ENCODE measurements at regions not wholly inside any gene's neighbourhood (a gene's known extent, or its start where the extent isn't known, plus 50 kb on each side); places are given as distances from the start of the nearest gene placed in this dataset.
"Not testable (repeated sequence)": the region's sequence is repeated elsewhere in the genome, so short reads cannot be mapped to it uniquely, and the experiment has no call there.

GRCh38 chr6:158920311-158920905, 79.6 kb downstream of the RSPH3 start:
- DNase-seq (ENCODE audit: low read depth in 2 of 2) = no peak

GRCh38 chr6:158919865-158920264, 80.1 kb downstream of the RSPH3 start:
- no peak for DNase-seq (ENCODE audit: low read depth in 2 of 2)

GRCh38 chr6:158916617-158917016, 83.4 kb downstream of the RSPH3 start:
- no peak for DNase-seq (ENCODE audit: low read depth in 2 of 2)

GRCh38 chr6:158914923-158915322, 85.1 kb downstream of the RSPH3 start:
- DNase-seq (ENCODE audit: low read depth in 2 of 2) = no peak

- DNase-seq (ENCODE audit: low read depth in 2 of 2) = no peak
Observed at GRCh38 chr6:158913580-158913979, 86.4 kb downstream of the RSPH3 start.

GRCh38 chr6:158912655-158913054, 87.3 kb downstream of the RSPH3 start:
- DNase-seq (ENCODE audit: low read depth in 2 of 2) = no peak

- no peak for DNase-seq (ENCODE audit: low read depth in 2 of 2)
Observed at GRCh38 chr6:158911746-158912480, 88.1 kb downstream of the RSPH3 start.

DNA sequence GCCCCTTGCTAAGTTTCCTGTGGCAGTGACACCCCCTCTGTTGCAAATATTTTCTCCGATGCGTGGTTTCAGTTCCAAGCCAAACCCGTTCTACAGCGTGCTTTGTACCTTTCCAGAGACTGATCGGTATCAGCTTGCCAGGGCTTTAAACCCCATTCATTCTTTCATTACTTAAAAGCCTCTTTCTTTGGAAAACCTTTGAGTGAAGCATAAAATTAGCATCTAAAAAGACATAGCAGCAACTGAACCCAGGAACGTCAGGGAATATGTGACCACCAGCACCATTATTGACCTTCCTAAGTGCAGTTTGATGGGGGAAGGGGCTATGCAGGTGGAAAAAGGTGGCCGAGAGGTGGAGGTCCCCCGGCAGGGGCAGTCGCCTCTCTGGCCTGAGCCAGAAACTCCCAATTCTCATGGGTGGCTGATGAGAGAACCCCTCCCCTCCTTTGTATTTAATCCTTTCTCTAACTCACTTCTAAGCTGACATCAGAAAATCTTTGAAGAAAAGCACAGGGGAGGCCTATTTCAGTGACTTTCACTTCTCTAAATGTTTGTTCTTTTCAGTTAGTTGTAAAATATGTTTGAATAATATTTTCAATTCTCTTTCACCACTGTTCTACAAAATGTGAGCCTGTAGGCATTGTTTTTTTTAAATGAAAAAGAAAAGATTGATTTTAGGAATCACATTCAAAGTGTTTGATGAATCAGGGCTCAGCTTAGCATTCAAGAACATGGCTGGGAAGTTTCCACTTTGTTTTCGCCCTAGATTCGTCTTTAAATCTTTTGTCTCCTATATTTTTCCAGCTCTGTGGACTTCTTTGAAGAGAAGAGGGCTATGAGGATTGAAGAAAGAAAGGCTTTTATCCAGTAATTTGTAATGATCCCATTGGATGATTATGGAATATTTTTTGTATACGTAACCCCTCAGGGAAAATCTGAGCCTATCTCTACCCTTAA, 89.2 kb downstream of the RSPH3 start:
- no peak for DNase-seq (ENCODE audit: low read depth in 2 of 2)

- no peak for DNase-seq (ENCODE audit: low read depth in 2 of 2)
Observed at GRCh38 chr6:158909938-158910337, 90.1 kb downstream of the RSPH3 start.

- DNase-seq (ENCODE audit: low read depth in 2 of 2) = no peak
Observed at GRCh38 chr6:158908606-158909005, 89.4 kb upstream of the EZR start.

DNA sequence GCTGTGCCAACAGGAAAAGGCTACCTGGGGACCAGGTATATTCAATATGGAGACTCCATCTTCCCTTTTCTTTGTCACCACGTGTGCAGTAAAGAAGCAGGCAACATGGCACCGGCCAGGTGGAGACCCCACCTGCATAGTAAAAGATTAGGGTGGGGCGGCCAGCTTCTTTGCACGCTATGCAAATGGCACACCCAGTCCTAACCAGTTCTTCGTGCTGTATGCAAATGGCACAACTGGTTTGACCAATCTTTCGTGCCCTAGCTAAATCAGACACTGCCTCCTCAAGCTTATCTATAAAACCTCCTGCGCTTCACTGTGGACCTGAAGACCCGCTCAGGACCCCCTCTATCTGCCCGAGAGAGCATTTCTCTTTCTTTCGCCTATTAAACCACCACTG, 88.8 kb upstream of the EZR start:
- DNase-seq (ENCODE audit: low read depth in 2 of 2) = no peak

DNA sequence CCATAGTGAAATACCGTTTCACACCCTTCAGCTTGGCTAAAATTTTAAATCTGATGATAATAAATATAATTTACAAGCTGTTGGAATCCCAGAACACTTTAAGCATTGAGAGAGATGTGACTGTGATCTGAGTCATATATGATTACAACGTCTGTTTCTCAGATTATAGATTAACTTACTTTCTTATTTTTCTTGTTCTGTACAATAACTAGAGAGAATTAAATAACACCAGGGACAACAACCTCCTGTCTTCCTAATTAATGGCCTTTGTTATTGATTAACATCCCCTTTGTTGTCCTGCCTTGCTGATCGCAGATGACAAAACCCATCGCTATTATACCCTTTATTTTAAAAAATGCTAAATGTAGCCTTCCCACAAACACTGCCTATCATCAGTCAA, 87.8 kb upstream of the EZR start:
- DNase-seq (ENCODE audit: low read depth in 2 of 2) = no peak

DNA sequence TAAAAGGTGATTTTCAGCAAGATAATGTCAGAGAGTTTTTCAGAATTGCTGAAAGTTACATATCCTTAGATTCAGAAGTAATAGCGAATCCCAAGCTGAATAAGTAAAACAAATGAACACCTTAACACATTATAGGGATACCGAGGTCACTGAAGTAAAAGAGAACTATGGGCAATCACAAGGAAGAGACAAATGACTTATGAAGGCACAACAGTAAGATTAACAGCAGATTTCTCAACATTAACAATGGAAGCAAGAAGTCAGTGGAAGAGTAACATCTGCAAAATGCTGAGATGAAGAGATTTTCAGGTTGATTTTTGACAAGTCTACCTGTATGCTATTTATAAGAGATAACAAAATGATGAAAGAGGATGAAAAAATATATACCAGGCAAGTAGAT, 86.1 kb upstream of the EZR start:
- DNase-seq (ENCODE audit: low read depth in 2 of 2) = no peak

GRCh38 chr6:158903801-158904200, 84.6 kb upstream of the EZR start:
- DNase-seq (ENCODE audit: low read depth in 2 of 2) = no peak

- DNase-seq (ENCODE audit: low read depth in 2 of 2) = no peak
Observed at GRCh38 chr6:158900663-158901312, 81.6 kb upstream of the EZR start.

DNA sequence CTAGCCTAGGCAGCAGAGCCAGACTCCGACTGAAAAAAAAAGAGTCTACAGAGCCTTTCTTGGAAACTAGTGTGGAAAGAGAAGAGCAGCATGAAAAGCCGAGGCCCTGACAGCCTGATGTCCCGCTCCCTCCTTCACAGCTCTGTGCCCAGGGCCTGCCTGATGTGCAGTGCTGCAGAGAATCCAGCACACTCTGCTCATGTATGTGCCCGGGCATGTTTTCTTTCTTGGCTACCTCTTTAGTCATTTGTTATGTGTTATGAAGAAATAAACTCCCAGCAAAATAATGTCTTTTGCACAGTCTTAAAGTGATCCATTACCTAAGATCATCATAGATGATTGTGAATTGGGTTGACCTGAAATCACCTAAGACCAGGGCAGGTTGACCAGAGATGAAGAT, 78.1 kb upstream of the EZR start:
- no peak for DNase-seq (ENCODE audit: low read depth in 2 of 2)

DNA sequence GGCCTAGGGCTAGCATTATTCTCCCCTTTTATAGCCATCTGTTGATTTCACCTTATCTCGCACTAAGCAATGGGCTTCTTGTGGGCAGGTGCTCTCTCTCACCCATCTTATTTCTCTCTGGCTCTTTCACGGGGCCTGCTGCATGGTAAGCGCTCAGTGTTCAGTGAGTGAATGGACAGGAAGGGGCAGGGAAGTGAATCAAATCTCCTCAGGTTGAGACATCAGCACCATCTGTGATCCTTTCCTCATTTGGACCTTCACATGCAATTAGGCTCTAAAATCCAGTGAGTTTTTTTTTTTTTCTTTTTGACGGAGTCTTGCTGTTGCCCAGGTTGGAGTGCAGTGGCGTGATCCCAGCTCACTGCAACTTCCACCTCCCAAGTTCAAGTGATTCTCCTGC, 76.5 kb upstream of the EZR start:
- no peak for DNase-seq (ENCODE audit: low read depth in 2 of 2)

GRCh38 chr6:158894193-158894592, 75.0 kb upstream of the EZR start:
- no peak for DNase-seq (ENCODE audit: low read depth in 2 of 2)

DNA sequence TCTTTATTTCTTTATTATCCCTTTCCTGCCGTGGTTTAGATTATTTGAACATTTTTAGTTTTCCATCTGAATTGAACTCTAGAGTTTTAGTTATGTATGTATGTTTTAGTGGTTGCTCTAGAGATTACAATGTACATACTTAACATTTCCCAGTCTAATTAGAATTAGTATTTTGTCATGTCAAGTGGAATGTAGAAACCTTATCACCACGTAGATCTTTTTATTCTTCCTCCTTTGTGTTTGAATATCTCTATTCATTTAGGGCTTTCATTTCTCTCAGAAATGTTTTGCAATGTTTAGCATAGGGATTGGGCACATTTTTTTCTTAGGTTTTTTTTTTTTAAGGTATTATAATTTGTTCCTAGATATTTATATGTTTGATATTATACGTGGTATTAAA, 73.1 kb upstream of the EZR start:
- no peak for DNase-seq (ENCODE audit: low read depth in 2 of 2)

- DNase-seq (ENCODE audit: low read depth in 2 of 2) = not testable (repeated sequence)
Observed at GRCh38 chr6:158891560-158891959, 72.4 kb upstream of the EZR start.

GRCh38 chr6:158888171-158888570, 69.0 kb upstream of the EZR start:
- DNase-seq (ENCODE audit: low read depth in 2 of 2) = not testable (repeated sequence)

GRCh38 chr6:158886346-158886977, 67.3 kb upstream of the EZR start:
- DNase-seq (ENCODE audit: low read depth in 2 of 2) = not testable (repeated sequence)

All from activated CD4-positive, alpha-beta T cell treated with anti-CD3 and anti-CD28 coated beads for 24 hours (primary cell).